ENCODE measurements at regions not wholly inside any gene's neighbourhood (a gene's known extent, or its start where the extent isn't known, plus 50 kb on each side); places are given as distances from the start of the nearest gene placed in this dataset.
"Not testable (repeated sequence)": the region's sequence is repeated elsewhere in the genome, so short reads cannot be mapped to it uniquely, and the experiment has no call there.

DNA sequence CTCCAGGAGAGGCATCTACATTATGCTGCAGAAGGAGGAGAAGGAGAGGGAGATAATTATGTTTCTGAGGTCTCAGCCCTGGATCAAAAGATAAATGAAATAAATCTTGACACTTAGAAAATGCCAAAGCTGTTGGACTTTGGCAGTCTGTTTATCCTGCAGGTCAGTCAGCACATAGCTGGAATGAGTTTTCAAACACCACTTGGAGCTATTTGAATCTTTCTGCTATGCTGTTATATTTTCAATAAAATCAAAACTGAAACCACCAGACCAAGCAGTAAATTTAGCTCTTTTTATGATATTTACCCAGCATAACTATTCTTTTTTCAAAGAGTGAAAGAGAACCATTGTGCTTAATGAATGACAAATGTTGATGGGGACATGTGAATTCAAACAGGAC, 505.1 kb upstream of the ITGA1 start:
- no peaks in the 10 kb centered on the region for H4K20me1 ChIP-seq (ENCODE audit: insufficient read depth, low read length, poor library complexity, severe bottlenecking)
- TF ChIP-seq, protein P1, sequence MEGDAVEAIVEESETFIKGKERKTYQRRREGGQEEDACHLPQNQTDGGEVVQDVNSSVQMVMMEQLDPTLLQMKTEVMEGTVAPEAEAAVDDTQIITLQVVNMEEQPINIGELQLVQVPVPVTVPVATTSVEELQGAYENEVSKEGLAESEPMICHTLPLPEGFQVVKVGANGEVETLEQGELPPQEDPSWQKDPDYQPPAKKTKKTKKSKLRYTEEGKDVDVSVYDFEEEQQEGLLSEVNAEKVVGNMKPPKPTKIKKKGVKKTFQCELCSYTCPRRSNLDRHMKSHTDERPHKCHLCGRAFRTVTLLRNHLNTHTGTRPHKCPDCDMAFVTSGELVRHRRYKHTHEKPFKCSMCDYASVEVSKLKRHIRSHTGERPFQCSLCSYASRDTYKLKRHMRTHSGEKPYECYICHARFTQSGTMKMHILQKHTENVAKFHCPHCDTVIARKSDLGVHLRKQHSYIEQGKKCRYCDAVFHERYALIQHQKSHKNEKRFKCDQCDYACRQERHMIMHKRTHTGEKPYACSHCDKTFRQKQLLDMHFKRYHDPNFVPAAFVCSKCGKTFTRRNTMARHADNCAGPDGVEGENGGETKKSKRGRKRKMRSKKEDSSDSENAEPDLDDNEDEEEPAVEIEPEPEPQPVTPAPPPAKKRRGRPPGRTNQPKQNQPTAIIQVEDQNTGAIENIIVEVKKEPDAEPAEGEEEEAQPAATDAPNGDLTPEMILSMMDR (conservative IDR thresholded peaks at IDR 0.05; ENCODE audit: low read length), result no peak
- no peak for TF ChIP-seq EZH2phosphoT487 (IDR thresholded peaks at IDR 0.05; ENCODE audit: borderline replicate concordance)
- H2AFZ ChIP-seq (ENCODE audit: low read length), result no peak overlapping the region
- no peaks in the 10 kb centered on the region for H3K9me3 ChIP-seq (ENCODE audit: insufficient read depth, low read depth, low read length)
- H3K4me2 ChIP-seq (ENCODE audit: low read depth, low read length, poor library complexity, severe bottlenecking), result no peak overlapping the region
- H3K9me2 ChIP-seq (replicated peaks; ENCODE audit: low read depth, low read length), result no peaks in the 10 kb centered on the region
- H3K36me3 ChIP-seq (ENCODE audit: insufficient read depth, low read length), result no peaks in the 10 kb centered on the region
- H3K4me1 ChIP-seq (ENCODE audit: insufficient read depth, low read length, poor library complexity, severe bottlenecking), result no peaks in the 10 kb centered on the region
- H3K9ac ChIP-seq (ENCODE audit: low read depth, low read length, poor library complexity, severe bottlenecking), result no peak overlapping the region
- no peaks in the 10 kb centered on the region for H3K27me3 ChIP-seq (ENCODE audit: insufficient read depth, low read length, poor library complexity, severe bottlenecking)
- H3K79me2 ChIP-seq (ENCODE audit: insufficient read depth, low read length), result no peaks in the 10 kb centered on the region
- H3K4me3 ChIP-seq (ENCODE audit: low read length, poor library complexity, severe bottlenecking), result no peak overlapping the region
- H3F3A ChIP-seq (ENCODE audit: low read depth), result no peaks in the 10 kb centered on the region

DNA sequence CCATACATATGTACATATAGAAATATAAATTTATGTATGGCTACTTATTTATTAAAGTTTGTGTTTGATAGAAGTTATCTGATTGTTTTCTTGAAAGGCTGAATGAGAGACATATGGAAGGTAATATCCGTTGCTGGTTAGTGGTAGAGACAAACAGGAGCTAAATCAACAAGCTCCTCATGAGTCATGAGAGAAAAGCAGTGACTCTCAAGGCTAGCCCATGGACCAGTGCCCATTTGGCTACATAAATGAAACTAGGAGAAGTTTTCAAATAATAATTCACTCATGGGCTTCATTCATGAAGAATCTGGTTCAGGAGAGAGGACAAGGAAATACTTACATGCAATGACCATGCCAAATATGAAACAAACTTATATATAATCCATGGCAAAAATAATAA, 504.5 kb upstream of the ITGA1 start:
- H2AFZ ChIP-seq (ENCODE audit: low read length), result no peak overlapping the region; the same call in 1 of the 2 replicates
- H3F3A ChIP-seq (ENCODE audit: low read depth), result no peaks in the 10 kb centered on the region
- no peaks in the 10 kb centered on the region for H4K20me1 ChIP-seq (ENCODE audit: insufficient read depth, low read length, poor library complexity, severe bottlenecking)
- no peaks in the 10 kb centered on the region for H3K9me3 ChIP-seq (ENCODE audit: insufficient read depth, low read depth, low read length)
- no peaks in the 10 kb centered on the region for H3K36me3 ChIP-seq (ENCODE audit: insufficient read depth, low read length)
- H3K4me3 ChIP-seq (ENCODE audit: low read length, poor library complexity, severe bottlenecking), result no peak overlapping the region
- H3K9me2 ChIP-seq (replicated peaks; ENCODE audit: low read depth, low read length), result no peaks in the 10 kb centered on the region
- H3K9ac ChIP-seq (ENCODE audit: low read depth, low read length, poor library complexity, severe bottlenecking), result no peak overlapping the region
- no peaks in the 10 kb centered on the region for H3K79me2 ChIP-seq (ENCODE audit: insufficient read depth, low read length)
- no peaks in the 10 kb centered on the region for H3K27me3 ChIP-seq (ENCODE audit: insufficient read depth, low read length, poor library complexity, severe bottlenecking)
- no peak overlapping the region for H3K4me2 ChIP-seq (ENCODE audit: low read depth, low read length, poor library complexity, severe bottlenecking)
- TF ChIP-seq EZH2phosphoT487 (IDR thresholded peaks at IDR 0.05; ENCODE audit: borderline replicate concordance), result no peak
- TF ChIP-seq, protein P1 (conservative IDR thresholded peaks at IDR 0.05; ENCODE audit: low read length), result no peak
- no peaks in the 10 kb centered on the region for H3K4me1 ChIP-seq (ENCODE audit: insufficient read depth, low read length, poor library complexity, severe bottlenecking)

DNA sequence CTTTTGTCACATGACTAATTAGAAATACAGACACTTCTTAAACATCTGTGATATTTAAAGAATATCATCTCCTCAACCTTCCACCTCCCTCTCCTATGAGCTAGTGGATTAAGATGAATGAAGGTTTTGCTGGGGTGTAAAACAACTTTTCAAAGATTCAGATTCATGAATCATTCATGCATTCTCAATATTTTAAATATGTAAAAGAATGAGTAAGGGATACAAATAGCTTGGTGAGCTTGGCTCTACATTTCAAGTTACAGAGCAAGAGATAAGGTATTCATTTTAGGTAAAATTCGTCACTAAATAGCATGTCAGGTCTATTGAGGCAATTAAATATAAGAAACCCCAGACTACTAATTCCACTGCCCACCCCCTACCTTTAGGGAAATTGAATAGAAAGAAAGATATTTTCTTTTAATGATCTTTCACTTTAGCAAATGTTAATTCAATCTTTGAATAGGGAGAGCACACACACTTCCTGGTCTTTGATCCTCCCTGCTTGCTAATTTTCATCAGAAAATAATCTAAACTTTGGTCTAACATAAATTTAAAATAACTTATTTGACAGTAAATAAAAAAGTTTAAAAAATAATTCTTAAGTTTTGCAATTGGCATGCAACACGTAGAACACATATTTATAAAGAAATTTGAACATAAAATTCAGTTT, 486.9 kb upstream of the ITGA1 start:
- no peaks in the 10 kb centered on the region for H3K79me2 ChIP-seq (ENCODE audit: insufficient read depth, low read length)
- H2AFZ ChIP-seq (ENCODE audit: low read length), result no peak overlapping the region
- H3K9me2 ChIP-seq (replicated peaks; ENCODE audit: low read depth, low read length), result no peaks in the 10 kb centered on the region
- H3K9me3 ChIP-seq (ENCODE audit: insufficient read depth, low read depth, low read length), result peaks cover 17% of the 10 kb centered on the region; the same call in 1 of the 2 replicates
- no peaks in the 10 kb centered on the region for H3K36me3 ChIP-seq (ENCODE audit: insufficient read depth, low read length)
- no peaks in the 10 kb centered on the region for H4K20me1 ChIP-seq (ENCODE audit: insufficient read depth, low read length, poor library complexity, severe bottlenecking)
- no peaks in the 10 kb centered on the region for H3F3A ChIP-seq (ENCODE audit: low read depth)
- TF ChIP-seq, protein P1 (conservative IDR thresholded peaks at IDR 0.05; ENCODE audit: low read length), result no peak
- TF ChIP-seq EZH2phosphoT487 (IDR thresholded peaks at IDR 0.05; ENCODE audit: borderline replicate concordance), result no peak
- H3K4me3 ChIP-seq (ENCODE audit: low read length, poor library complexity, severe bottlenecking), result no peak overlapping the region
- H3K27me3 ChIP-seq (ENCODE audit: insufficient read depth, low read length, poor library complexity, severe bottlenecking), result no peaks in the 10 kb centered on the region
- no peaks in the 10 kb centered on the region for H3K4me1 ChIP-seq (ENCODE audit: insufficient read depth, low read length, poor library complexity, severe bottlenecking)
- H3K9ac ChIP-seq (ENCODE audit: low read depth, low read length, poor library complexity, severe bottlenecking), result no peak overlapping the region
- H3K4me2 ChIP-seq (ENCODE audit: low read depth, low read length, poor library complexity, severe bottlenecking), result no peak overlapping the region

DNA sequence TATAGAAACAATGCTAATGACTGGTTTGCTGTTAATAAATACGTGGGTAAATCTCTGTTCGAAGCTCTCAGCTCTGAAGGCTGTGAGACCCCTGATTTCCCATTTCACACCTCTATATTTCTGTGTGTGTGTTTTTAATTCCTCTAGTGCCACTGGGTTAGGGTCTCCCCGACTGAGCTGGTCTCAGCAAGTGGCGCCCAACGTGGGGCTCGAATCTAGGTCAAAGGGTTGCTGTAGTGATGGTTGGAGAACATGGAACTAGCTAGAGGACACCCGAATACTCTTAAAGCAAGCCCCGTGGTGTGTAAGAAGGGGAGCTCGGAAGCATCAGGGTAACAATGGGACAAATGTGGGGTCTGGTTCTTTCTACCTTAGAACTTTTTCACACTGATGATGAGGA, 482.9 kb upstream of the ITGA1 start:
- H2AFZ ChIP-seq (ENCODE audit: low read length); H3K4me1 ChIP-seq (ENCODE audit: insufficient read depth, low read length, poor library complexity, severe bottlenecking); H3K79me2 ChIP-seq (ENCODE audit: insufficient read depth, low read length); H3K27me3 ChIP-seq (ENCODE audit: insufficient read depth, low read length, poor library complexity, severe bottlenecking); H3K9me2 ChIP-seq (replicated peaks; ENCODE audit: low read depth, low read length); H4K20me1 ChIP-seq (ENCODE audit: insufficient read depth, low read length, poor library complexity, severe bottlenecking); H3K4me2 ChIP-seq (ENCODE audit: low read depth, low read length, poor library complexity, severe bottlenecking); H3K4me3 ChIP-seq (ENCODE audit: low read length, poor library complexity, severe bottlenecking); H3F3A ChIP-seq (ENCODE audit: low read depth); H3K36me3 ChIP-seq (ENCODE audit: insufficient read depth, low read length); H3K9ac ChIP-seq (ENCODE audit: low read depth, low read length, poor library complexity, severe bottlenecking): not testable (repeated sequence)
- H3K9me3 ChIP-seq (ENCODE audit: insufficient read depth, low read depth, low read length), result peaks cover 17% of the 10 kb centered on the region; the same call in 1 of the 2 replicates

Data from Loucy (cell line).